A673 (cell line): ENCODE measurements at regions not wholly inside any gene's neighbourhood (a gene's known extent, or its start where the extent isn't known, plus 50 kb on each side); places are given as distances from the start of the nearest gene placed in this dataset.

ENCODE experiments used
- BruUV-seq: library from RNA; stranded (reverse); fragments of 400-500 nt; replicated peaks from 2 replicates; lab custom pipeline; 2021; lab: Mats Ljungman, UMichigan
- CTCF ChIA-PET: fragments of 300-600 bp; sonication (Branson Sonifier 250); formaldehyde crosslinking; loops from one replicate; lab custom pipeline; 2022; ENCODE audit warnings: antibody characterized with exemption; lab: Charles Lee
- POLR2A ChIA-PET: fragments of 300-600 bp; sonication (Branson Sonifier 250); formaldehyde crosslinking; loops from one replicate; lab custom pipeline; 2022; ENCODE audit warnings: antibody characterized with exemption; ENCODE audit not compliant: low non-redundant PET; lab: Charles Lee
- DNase-seq: peaks from one replicate; pipeline ENCODE4 v3.0.0-alpha.2; 2015; ENCODE audit warnings: low spot score
- H3K27ac ChIP-seq: fragments of 200-600 bp; sonication (generic); 2 replicates; pipeline ENCODE4 v1.5.1; 2016; ENCODE audit warnings: mixed run types, low read depth, mild to moderate bottlenecking, mixed read lengths, antibody characterized with exemption, low read length; ENCODE audit not compliant: poor library complexity, severe bottlenecking
- H3K27me3 ChIP-seq: fragments of 200-600 bp; sonication (generic); replicated peaks from 2 replicates; pipeline ENCODE4 v1.6.1; 2017; ENCODE audit warnings: mixed run types, low read depth, mild to moderate bottlenecking, mixed read lengths, antibody characterized with exemption, low read length; ENCODE audit not compliant: insufficient read depth, poor library complexity
- H3K36me3 ChIP-seq: fragments of 200-600 bp; sonication (generic); 2 replicates; pipeline ENCODE4 v1.6.1; 2016; ENCODE audit warnings: mixed run types, mild to moderate bottlenecking, mixed read lengths, antibody characterized with exemption, low read length; ENCODE audit not compliant: insufficient read depth, poor library complexity, severe bottlenecking
- H3K4me1 ChIP-seq: fragments of 200-600 bp; sonication (generic); 2 replicates; pipeline ENCODE4 v1.6.1; 2017; ENCODE audit warnings: mixed run types, mild to moderate bottlenecking, mixed read lengths, antibody characterized with exemption, low read length; ENCODE audit not compliant: insufficient read depth, poor library complexity, severe bottlenecking
- H3K4me3 ChIP-seq: fragments of 200-600 bp; sonication (generic); 2 replicates; pipeline ENCODE4 v1.5.1; 2016; ENCODE audit warnings: low read depth, mixed run types, mild to moderate bottlenecking, mixed read lengths, low read length; ENCODE audit not compliant: poor library complexity, severe bottlenecking
- H3K9me3 ChIP-seq: fragments of 200-600 bp; sonication (generic); 2 replicates; pipeline ENCODE4 v1.6.1; 2016; ENCODE audit warnings: mixed run types, low read depth, mild to moderate bottlenecking, mixed read lengths, antibody characterized with exemption, low read length; ENCODE audit not compliant: poor library complexity, severe bottlenecking
- CTCF ChIP-seq: fragments of 300-800, 200-600 bp; sonication (generic); conservative IDR thresholded peaks from 2 replicates; pipeline ENCODE4 v1.5.1; 2017; ENCODE audit warnings: low read depth, mild to moderate bottlenecking, antibody characterized with exemption, low read length, moderate library complexity, mixed read lengths
- EZH2 ChIP-seq: fragments of 200-600 bp; sonication (generic); IDR thresholded peaks from 2 replicates; pipeline ENCODE4 v1.6.1; 2017; ENCODE audit warnings: borderline replicate concordance, low read depth, mild to moderate bottlenecking, mixed read lengths, antibody characterized with exemption, low read length; ENCODE audit not compliant: poor library complexity, severe bottlenecking
- intact Hi-C: fragments of 100-400 bp; cut with micrococcal nuclease; formaldehyde crosslinking; loops from one replicate; pipeline ENCODE4 v1.10.0; 2022; ENCODE audit not compliant: unreplicated experiment

- peak; percentile 66 for DNase-seq
- no peak for TF ChIP-seq CTCF
- no peak for TF ChIP-seq EZH2
- intact Hi-C loops, result loop anchor here (5.0 to 10.0 kb wide), 2 partner anchors 304 to 417 kb away; no protein-coding TSS in a partner anchor
- CTCF ChIA-PET, result no interaction called here
- H3K9me3 ChIP-seq, result no peaks in the 10 kb centered on the region
- no peak overlapping the region for H3K4me3 ChIP-seq
- POLR2A ChIA-PET, result no interaction called here
- no peaks in the 10 kb centered on the region for H3K36me3 ChIP-seq
- no peaks in the 10 kb centered on the region for H3K27me3 ChIP-seq
- peak overlapping the region; percentile 91 for H3K27ac ChIP-seq
- BruUV-seq, result no TSS peak
- peaks cover 29% of the 10 kb centered on the region for H3K4me1 ChIP-seq
Measured at GRCh38 chr6:14798996-14799588, 446.8 kb upstream of the JARID2 start.

GRCh38 chr6:14799928-14800327 is 445.9 kb upstream of the JARID2 start:
- H3K27ac ChIP-seq, result peak overlapping the region; percentile 91
- DNase-seq, result peak; percentile 89
- ChIA-PET POLR2A (no interaction called here), CTCF (interaction anchor here (0.6 kb wide), 1 partner anchor 277 kb away, joined by 3 read pairs; no protein-coding TSS in a partner anchor)
- no peaks in the 10 kb centered on the region for H3K27me3 ChIP-seq
- peaks cover 34% of the 10 kb centered on the region for H3K4me1 ChIP-seq
- TF ChIP-seq EZH2 (no peak), CTCF (no peak)
- no peaks in the 10 kb centered on the region for H3K36me3 ChIP-seq
- H3K4me3 ChIP-seq, result no peak overlapping the region
- H3K9me3 ChIP-seq, result no peaks in the 10 kb centered on the region
- intact Hi-C loops, result loop anchor here (5.0 to 10.0 kb wide), 2 partner anchors 305 to 418 kb away; no protein-coding TSS in a partner anchor
- BruUV-seq, result no TSS peak

GRCh38 chr6:14802514-14803160 is 443.2 kb upstream of the JARID2 start:
- ChIA-PET POLR2A (no interaction called here), CTCF (no interaction called here)
- Histone ChIP-seq H3K27me3 (no peaks in the 10 kb centered on the region), H3K4me1 (peaks cover 22% of the 10 kb centered on the region), H3K27ac (no peak overlapping the region), H3K36me3 (no peaks in the 10 kb centered on the region), H3K4me3 (no peak overlapping the region), H3K9me3 (no peaks in the 10 kb centered on the region)
- no TSS peak for BruUV-seq
- DNase-seq, result no peak
- TF ChIP-seq EZH2 (no peak), CTCF (no peak)
- intact Hi-C loops, result no loop called here
